GM18517 (cell line): ENCODE measurements at regions not wholly inside any gene's neighbourhood (a gene's known extent, or its start where the extent isn't known, plus 50 kb on each side); places are given as distances from the start of the nearest gene placed in this dataset.
"Not testable (repeated sequence)": the region's sequence is repeated elsewhere in the genome, so short reads cannot be mapped to it uniquely, and the experiment has no call there.

Experiments
- ATAC-seq: cut with Tn5 transposase; IDR thresholded peaks from one replicate; pipeline ENCODE4 v1.9.1; 2021; ENCODE audit warnings: mild to moderate bottlenecking, moderate library complexity; ENCODE audit not compliant: unreplicated experiment

- no peak for ATAC-seq
Measured at GRCh38 chr2:15750433-15750814, 158.8 kb downstream of the DDX1 start.

- ATAC-seq, result no peak
Measured at GRCh38 chr2:15750822-15751329, 159.2 kb downstream of the DDX1 start.

- no peak for ATAC-seq
Measured at GRCh38 chr2:15751477-15751876, 159.8 kb downstream of the DDX1 start.

GRCh38 chr2:15752552-15753232 is 161.0 kb downstream of the DDX1 start:
- no peak for ATAC-seq

- ATAC-seq, result no peak
Measured at GRCh38 chr2:15753233-15753798, 161.6 kb downstream of the DDX1 start.

- no peak for ATAC-seq
Measured at GRCh38 chr2:15753811-15754702, 162.4 kb downstream of the DDX1 start.

GRCh38 chr2:15754703-15755099 is 163.0 kb downstream of the DDX1 start:
- no peak for ATAC-seq

- no peak for ATAC-seq
Measured at GRCh38 chr2:15755528-15755927, 163.9 kb downstream of the DDX1 start.

- no peak for ATAC-seq
Measured at GRCh38 chr2:15756011-15756550, 164.4 kb downstream of the DDX1 start.

GRCh38 chr2:15756882-15757819 is 165.5 kb downstream of the DDX1 start:
- no peak for ATAC-seq

GRCh38 chr2:15757820-15758586 is 166.3 kb downstream of the DDX1 start:
- ATAC-seq, result no peak

- ATAC-seq, result no peak
Measured at GRCh38 chr2:15758848-15759247, 167.2 kb downstream of the DDX1 start.

- no peak for ATAC-seq
Measured at GRCh38 chr2:15759385-15759784, 167.7 kb downstream of the DDX1 start.

- not testable (repeated sequence) for ATAC-seq
Measured at GRCh38 chr2:15759791-15760190, 168.1 kb downstream of the DDX1 start.

GRCh38 chr2:15760232-15760910 is 168.7 kb downstream of the DDX1 start:
- no peak for ATAC-seq

- ATAC-seq, result no peak
Measured at GRCh38 chr2:15761056-15761455, 169.4 kb downstream of the DDX1 start.

- no peak for ATAC-seq
Measured at GRCh38 chr2:15761910-15762309, 170.2 kb downstream of the DDX1 start.

GRCh38 chr2:15762449-15762848 is 170.8 kb downstream of the DDX1 start:
- no peak for ATAC-seq
